NCI-H510A (cell line): ENCODE measurements at regions not wholly inside any gene's neighbourhood (a gene's known extent, or its start where the extent isn't known, plus 50 kb on each side); places are given as distances from the start of the nearest gene placed in this dataset.
"Not testable (repeated sequence)": the region's sequence is repeated elsewhere in the genome, so short reads cannot be mapped to it uniquely, and the experiment has no call there.

Experiments
- DNase-seq: peaks from one replicate; lab custom pipeline; 2025; lab: John Stamatoyannopoulos, UW

DNA sequence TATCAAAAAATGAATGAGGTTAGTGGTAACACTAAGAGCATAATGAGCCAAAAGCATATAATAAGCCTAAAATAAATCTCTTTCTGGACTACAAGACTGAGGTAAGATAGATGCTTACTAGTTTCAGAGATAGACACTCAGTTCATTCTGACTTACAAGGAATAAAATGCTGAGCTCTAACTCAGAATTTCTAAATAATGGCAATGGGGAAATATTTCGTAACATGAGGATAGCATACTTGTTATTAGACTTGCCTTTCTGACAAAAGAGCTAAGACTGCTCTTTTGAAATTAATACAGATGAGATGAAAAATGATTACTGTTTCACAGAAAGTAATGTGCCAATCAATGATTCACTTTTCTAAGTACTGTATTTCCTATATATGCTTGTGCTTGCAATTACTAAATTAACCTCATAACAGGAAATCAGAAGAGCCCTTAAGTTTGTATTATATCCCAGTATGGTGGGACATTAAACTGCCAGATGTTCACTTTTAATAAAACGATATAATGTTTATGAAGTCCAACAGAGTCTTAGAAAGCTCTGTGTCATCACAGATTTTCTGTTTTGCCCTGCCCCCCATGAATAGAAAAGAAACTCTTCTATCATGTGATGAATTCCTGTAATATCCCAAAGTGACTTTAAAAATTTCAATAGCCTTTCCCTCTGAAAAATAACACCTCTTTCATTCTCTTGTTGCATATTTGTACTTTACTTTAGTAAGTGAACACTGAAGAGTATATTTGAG lies 2771.0 kb upstream of the PCDH20 start:
- DNase-seq, result no peak

DNA sequence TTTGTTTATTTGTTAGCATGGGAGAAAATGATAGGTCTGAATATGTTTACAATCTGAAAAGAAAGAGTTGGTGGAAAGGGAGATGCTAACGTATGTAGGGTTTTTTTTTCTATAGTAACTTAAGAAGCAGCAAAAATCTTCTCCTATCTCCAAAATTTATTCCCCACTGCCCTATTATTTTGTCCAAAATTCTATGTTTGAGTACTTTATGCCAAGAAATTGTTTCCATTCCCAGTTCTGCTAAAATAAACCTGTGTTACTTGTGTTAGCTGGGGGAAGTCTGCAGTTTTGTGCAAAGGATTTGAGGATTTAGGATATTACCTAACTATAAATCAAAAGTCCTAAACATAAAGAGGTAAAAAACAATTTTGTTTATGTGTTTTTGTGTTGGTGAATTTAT lies 2770.4 kb upstream of the PCDH20 start:
- no peak for DNase-seq

DNA sequence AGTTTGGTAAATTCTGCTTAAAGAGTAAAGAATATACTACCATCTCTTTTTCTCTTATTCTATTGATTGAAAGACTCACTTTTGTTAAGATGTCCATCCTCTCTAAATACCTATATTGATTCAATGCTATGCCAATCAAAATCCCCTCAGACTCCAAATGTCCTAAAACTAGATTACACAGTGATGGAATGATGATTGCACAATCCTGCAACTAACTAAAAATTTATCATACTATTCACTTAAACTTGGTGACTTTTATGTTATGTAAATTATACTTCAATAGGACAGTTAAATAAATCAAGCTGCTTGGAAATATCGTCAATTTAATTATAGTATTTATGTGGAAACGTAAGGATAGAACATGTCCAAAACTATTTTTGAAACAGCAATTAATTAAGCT lies 2765.1 kb upstream of the PCDH20 start:
- no peak for DNase-seq

DNA sequence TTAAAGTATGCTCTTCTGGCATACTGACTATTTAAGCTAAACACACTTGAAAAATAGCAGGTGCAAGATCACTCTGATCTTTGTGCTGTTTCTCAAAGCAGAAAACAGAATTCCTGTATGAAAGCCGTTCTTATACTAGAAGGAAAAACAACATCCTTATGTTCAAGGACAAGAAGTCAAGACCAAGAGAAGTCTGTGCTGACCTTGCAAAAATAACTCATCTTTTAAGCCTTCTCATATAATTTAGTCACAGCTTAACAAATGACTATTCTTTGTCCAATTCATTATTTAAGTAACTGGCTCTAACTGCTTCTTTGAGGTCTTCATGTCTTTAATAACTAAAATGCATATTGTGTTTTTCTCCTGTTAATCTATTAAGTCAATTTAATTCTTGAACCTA lies 2750.2 kb upstream of the PCDH20 start:
- no peak for DNase-seq

DNA sequence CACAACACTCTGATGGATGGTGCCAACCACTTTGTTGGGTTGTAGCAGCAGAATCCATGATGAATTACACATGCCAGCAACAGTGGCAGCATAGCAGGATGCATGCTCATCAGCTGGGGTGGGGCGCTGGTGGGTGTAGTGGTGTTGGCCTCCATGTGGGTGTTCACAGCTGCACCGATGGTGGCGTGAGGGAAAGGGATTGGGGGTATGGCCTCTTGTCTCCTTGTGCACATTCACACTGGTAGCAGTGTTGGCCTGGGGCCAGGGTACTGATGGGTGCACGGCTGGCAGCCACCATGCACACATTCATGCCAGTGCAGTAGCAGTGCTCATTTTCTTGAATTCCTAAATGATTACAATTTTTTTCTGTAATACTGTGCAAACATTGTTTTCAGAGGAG lies 2748.8 kb upstream of the PCDH20 start:
- DNase-seq, result no peak

DNA sequence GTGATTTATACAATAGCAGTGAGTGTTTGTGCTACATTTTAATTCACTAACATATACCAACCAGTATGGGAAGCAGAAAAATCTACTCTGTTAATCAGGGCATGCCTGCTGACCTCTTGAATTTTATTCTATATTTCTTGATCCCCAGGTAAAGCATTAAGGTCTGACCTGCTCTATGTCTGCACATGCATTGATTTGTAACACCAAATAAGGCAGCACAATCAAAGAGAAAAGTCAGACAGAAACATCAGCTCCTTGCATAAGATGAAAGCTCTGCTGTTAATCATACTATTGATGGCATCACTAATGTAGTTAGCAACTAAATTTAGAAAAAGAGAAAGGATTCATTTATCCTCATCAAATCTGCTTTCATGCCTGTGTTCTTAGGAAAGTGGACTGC lies 2744.8 kb upstream of the PCDH20 start:
- DNase-seq, result no peak

DNA sequence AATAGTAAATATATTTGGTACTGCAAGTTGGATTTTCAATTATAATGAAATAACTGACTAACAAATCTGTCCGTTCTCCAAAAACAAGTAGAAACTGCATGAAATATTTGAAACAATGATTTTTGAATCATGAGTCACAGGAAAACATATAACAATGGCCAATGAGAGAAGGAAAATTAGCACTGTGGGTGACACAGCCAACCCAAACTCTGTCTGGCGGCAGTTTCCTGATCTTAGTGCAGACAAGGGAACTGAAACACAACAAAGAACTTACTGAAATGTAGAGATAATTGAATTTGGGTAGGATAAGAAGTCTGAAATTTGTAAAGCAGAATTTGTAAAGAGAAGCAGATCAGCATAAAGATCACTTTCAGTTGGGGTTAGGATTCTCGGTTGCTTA lies 2743.3 kb upstream of the PCDH20 start:
- no peak for DNase-seq

DNA sequence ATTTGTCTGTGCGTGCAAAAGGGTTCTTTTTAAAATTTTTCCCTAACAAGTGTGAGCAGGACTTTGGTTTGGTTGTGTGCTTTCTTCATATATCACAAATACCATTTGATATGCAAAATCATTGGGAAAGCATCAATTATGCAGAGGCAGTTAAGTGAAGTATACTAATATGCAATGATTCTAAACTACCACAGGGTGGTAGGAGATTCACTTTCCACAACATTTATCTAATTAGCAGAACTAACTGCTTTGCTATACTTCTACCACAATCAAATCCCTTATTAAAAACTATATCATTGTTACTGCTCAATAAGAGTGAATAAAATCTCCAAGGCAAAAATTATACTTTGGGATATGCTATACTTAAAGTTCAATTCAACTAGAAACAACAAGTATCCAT lies 2738.9 kb upstream of the PCDH20 start:
- DNase-seq, result no peak

DNA sequence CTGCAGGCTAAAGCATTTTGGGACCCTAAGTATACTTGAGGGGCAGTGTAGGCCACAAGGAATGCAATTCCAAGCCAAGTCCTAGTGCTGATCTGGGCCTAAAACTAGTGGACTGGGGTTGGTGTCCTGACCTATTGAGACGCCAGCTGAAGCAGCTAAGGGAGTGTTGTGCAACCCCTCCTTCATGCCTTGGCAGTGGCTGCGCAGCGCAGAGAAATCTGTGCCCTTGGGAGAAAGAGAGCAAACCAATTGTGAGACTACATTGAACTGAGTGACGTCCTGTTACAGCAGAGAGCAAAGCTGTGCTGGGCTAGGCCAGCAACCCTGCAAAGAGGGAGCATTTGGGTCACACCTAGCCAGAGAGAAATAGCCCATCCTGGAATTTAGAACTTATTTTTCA lies 2715.0 kb upstream of the PCDH20 start:
- no peak for DNase-seq

DNA sequence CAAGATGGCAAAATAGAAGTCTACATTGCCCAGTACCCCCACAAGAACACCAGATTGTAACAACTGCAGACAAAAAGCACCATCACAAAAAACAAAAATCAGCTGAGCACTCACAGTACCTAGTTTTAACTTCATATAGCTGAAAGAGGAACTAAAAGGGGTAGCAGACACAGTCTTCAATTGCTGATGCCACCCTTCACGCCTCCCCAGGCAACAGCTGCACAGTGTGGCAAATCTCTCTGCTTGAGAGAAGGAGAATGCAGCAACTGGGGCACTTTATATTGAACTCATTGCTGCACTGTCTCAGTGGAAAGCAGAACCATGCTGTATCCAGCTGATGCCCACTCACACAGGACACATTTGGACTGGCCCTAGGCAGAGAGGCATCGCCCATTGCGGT lies 2714.5 kb upstream of the PCDH20 start:
- DNase-seq, result no peak

DNA sequence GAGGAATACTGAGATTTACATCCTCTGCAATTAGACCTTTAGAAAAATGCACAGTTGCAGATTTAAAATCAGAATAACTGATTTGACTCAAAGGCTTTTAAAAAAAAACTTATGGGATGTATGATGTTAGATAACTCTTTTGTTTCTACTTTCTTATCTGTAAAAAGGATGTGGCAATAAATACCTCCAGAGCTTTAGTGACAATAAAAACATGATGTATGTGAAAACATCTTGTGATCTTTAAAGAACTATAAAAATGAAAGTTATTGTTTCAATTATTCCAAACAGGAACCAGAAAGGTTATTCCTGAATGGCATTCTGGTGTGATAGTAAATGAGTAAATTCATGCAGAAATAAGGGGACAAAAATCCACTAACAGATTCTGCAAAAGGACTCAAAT lies 2712.2 kb upstream of the PCDH20 start:
- DNase-seq, result no peak

DNA sequence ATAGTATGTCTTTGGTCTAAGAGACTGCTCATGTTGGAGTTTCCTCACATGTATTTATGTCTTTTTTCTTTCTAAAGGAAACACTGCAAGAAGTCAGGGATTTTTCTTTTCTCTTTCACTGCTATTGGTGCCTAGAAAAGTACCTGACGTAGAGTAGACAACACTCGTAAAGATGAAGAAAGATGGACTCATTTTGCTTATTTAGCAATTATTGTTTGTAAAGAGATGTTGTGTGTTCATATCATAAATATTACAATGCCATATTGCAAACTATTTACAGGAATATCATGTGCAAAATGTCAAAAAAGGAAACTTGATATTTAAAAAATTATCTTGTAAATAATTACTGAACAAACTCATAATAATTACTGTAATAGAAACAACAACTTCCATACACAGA lies 2711.5 kb upstream of the PCDH20 start:
- no peak for DNase-seq

DNA sequence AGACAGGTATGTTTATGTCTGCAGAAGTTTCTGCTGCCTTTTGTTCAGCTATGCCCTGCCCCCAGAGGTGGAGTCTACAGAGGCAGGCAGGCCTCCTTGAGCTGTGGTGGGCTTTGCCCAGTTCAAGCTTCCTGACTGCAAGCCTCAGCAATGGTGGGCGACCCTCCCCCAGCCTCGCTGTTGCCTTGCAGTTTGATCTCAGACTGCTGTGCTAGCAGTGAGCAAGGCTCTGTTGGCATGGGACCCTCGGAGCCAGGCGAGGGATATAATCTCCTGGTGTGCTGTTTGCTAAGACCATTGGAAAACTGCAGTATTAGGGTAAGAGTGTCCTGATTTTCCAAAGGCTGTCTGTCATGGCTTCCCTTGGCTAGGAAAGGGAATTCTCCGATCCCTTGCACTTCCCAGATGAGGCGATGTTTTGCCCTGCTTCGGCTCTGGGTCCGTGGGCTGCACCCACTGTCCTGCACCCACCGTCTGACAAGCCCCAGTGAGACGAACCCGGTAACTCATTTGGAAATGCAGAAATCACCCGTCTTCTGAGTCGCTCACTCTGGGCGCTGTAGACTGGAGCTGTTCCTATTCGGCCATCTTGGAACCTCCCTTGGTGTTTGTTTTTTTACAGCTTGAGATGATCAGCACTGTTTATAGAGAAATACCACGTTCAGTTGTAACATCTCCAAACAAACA lies 2705.5 kb upstream of the PCDH20 start:
- DNase-seq, result not testable (repeated sequence)

DNA sequence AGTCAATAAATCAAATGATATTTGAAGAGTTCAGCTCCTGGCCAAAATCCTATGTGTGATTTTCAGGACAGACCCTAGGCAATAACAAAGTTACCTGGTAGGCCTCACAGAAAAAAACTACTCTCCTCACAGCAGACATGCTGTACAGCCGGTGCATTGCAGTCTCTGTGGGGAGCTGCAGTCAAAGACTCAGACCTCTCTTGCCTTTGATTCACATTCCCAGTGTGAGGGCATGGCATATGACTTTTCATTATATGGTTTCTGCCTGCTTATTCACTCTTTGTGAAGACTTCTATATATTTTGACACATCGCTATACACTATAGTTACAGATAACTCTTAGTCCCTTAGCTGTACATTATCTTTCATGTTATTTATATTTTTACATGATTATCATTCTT lies 2684.3 kb upstream of the PCDH20 start:
- no peak for DNase-seq

DNA sequence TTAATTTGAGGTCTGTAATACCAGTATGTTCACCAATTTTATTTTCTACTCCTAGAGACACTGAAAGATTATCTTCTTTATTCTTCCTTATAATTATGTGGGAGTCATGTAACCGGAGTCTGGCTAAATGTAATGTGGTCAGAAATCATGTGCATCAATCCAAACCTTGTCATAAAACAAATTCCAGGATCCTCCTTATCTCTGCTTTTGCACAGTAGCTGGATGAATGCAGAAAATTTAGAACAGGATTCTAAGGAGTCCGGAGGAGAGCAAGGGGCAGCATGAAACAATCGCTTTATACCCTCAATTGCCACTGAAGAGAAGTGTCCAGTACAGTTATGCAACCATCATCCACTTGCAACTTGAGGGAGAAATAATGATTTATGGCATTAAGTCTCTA lies 2674.7 kb upstream of the PCDH20 start:
- DNase-seq, result no peak

DNA sequence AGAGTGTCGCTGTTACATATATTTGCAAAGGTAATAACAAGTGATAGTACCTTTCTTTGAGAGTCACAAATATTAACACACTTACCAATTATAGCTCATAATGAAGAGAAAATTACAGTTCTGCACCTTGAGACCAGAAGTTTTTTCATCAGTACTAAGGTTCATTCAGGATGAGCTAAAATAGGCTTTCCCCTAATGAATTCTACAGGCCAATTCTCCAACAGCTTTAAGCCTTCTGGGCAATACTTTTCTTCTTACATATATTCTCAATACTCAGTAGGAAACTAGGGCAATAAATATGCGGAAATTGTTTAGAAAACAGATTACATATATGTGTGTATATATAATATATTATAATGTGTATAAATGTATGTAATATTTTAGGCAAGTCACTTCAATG lies 2672.8 kb upstream of the PCDH20 start:
- DNase-seq, result no peak

DNA sequence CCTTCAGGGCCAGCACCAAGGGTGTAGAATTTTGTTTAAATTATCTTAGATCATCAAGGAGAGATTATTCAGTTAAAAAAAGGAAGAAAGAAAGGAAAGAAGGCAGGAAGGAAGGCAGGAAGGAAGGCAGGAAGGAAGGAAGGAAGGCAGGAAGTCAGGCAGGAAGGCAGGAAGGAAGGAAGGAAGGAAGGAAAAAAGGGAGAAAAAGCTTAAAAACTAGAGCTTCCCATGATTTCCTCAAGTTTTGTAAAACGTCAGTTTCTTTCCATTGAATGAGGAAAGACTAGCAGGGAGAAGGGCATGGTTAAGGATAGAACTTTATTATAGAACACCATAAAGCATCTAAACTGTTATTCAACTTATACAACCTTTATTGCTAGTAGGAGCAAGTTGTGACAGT lies 2672.0 kb upstream of the PCDH20 start:
- no peak for DNase-seq

DNA sequence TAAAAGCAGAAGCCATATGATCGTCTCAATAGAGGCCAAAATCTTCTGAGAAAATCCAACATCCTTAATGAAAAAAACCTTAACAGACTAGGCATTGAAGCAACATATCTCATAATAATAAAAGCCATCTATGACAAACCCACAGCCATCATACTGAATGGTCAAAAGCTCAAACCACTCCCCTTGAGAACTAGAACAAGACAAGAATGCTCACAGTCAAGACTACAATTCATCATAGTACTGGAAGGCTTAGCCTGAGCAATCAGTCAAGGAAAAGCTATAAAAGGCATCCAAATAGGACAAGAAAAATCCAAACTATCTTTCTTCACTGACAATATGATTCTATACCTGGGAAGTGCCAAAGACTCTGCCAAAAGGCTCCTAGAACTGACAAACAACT lies 2668.2 kb upstream of the PCDH20 start:
- no peak for DNase-seq

DNA sequence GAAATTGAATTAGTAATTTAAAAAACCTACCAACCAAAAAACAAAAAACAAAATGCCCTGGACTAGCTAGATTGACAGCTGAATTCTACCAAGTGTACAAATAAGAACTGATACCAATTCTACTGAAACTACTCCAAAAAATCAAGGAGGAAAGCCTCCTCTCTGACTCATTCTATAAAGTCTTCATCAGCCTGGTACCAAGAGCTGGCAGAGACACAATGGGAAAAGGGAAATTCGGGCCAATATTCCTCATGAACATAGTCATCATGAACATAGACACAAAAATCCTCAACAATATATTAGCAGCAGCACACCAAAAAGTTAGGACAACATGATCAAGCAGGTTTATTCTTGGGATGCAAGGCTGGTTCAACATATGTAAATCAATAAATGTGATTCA lies 2667.7 kb upstream of the PCDH20 start:
- DNase-seq, result no peak

DNA sequence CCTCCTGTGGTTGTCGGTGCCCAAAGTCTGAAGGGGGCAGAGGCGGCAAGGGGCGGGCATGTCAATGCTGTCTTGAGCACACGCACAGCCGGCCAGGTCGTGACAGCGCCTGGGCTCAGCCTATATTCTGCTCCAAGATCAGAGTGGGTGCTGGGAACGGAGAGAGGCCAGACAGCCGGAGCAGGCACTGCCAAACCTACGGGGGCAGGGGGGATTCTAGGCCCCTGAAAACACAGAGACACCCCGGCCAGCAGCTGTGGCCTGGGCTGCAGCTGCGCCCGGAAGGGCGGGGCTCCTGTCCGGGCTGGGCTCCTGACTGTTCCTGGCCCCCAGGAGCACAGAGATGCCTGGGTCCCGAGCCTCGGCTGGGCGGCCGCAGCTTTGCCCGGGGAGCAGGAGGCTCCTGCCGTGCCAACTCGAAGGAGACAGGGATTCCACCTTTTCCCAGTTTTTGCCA lies 2662.9 kb upstream of the PCDH20 start:
- DNase-seq, result no peak

DNA sequence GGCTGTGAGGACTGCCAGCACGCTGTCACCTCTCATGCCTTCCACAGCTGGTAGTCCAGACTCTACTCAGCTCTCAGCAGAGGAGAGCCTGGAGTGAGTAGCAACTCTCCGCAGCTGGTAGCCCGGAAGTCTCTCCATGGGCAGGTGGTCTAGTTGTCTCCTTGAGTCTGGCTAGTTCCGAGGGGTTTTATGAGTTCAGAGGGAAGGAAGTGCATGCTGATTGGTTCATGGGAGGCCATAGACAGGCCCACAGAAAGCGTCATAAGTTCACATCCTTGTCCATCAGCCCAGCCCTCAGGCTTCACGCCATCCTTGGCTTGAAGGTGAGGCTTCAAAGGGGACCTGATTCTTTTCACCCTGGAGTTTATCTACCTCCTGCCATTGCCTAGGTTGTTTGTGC lies 2662.4 kb upstream of the PCDH20 start:
- DNase-seq, result no peak

DNA sequence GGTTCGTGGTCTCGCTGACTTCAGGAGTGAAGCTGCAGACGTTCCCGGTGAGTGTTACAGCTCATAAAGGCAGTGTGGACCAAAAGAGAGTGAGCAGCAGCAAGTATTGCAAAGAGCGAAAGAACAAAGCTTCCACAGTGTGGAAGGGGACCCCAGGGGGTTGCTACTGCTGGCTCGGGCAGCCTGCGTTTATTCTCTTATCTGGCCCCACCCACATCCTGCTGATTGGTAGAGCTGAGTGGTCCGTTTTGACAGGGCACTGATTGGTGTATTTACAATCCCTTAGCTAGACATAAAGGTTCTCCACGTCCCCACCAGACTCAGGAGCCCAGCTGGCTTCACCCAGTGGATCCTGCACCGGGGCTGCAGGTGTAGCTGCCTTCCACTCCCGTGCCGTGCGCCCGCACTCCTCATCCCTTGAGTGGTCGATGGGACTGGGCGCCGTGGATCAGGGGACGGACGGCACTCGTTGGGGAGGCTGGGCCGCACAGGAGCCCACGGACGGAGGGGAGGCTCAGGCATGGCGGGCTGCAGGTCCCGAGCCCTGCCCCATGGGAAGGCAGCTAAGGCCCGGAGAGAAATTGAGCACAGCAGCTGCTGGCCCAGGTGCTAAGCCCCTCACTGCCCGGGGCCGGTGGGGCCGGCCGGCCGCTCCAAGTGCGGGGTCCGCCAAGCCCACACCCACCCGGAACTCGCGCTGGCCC lies 2661.6 kb upstream of the PCDH20 start:
- not testable (repeated sequence) for DNase-seq

DNA sequence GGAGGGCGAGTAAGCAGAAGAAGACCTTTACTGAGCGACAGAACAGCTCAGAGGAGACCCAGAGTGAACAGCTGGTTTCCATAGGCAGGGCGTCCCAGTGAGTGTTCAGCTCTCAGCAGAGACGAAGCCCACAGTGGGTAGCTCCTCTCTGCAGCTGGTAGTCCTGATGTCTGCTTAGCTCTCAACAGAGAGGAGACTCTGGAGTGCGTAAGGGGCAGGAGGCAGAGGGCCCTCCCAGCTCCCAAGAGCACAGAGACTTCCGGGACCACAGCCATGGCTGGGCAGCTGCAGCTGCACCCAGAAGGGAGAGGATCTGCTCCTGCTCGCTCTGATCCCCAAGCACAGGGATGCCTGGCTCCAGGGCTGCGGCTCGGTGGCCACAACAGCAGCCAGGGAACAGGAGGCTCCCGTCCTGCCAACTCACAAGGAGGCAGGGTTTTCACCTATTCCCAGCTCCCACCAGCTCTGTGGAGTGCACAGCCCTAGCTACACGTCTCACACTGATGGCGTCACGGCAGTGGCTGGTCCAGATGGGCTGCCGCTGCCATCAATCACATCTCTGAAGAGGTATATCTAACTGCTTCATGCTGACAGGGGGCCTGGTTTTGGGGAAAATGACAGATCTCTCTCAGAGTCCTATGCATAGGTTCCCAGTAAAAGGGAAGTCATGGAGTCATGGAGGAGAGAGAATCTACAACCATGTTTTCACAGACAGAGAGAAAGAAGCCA lies 2660.1 kb upstream of the PCDH20 start:
- no peak for DNase-seq
